Stomach (tissue), 8 donors: ENCODE measurements at regions not wholly inside any gene's neighbourhood (a gene's known extent, or its start where the extent isn't known, plus 50 kb on each side); places are given as distances from the start of the nearest gene placed in this dataset.

Experiments
- DNase-seq, 2 donors: peaks; one replicate each; pipeline versions ENCODE4 v3.0.0 to v3.0.0-alpha.2; 2013 to 2019
- H3K27ac ChIP-seq, 5 donors: fragments of 200-600 bp in 4 of 5; sonication (generic) in 4 of 5; one replicate each; pipeline ENCODE4 v1.5.1; 2013 to 2019; ENCODE audit warnings: mild to moderate bottlenecking in 1 of 5, moderate library complexity in 1 of 5
- H3K27me3 ChIP-seq, 3 donors: fragments of 200-600 bp; sonication (generic); one replicate each; pipeline ENCODE4 v1.5.1; 2017 to 2019; ENCODE audit warnings: mixed run types in 1 of 3
- H3K36me3 ChIP-seq, 4 donors: fragments of 200-600 bp; sonication (generic); 1 replicate in 3 of 4; 2 replicates in 1 of 4; pipeline ENCODE4 v1.5.1; 2016 to 2019
- H3K4me1 ChIP-seq, 4 donors: fragments of 200-600 bp; sonication (generic); one replicate each; pipeline ENCODE4 v1.5.1; 2016 to 2019
- H3K4me3 ChIP-seq, 4 donors: fragments of 200-600 bp; sonication (generic) in 3 of 4; one replicate each; pipeline ENCODE4 v1.5.1; 2016 to 2019; ENCODE audit warnings: mild to moderate bottlenecking in 1 of 4
- H3K9me3 ChIP-seq, 4 donors: fragments of 200-600 bp; sonication (generic); one replicate each; pipeline ENCODE4 v1.5.1; 2016 to 2019
- CTCF ChIP-seq, 7 experiments: fragments of 450-650 bp in 4 of 7; fragments of 200-600 bp in 3 of 7; sonication (generic) in 3 of 7; IDR thresholded peaks; one replicate each; pipeline ENCODE4 v1.5.1; 2016 to 2019; ENCODE audit warnings: antibody characterized with exemption in 7 of 7, control low read depth in 2 of 7, mild to moderate bottlenecking in 1 of 7
- EP300 ChIP-seq: sonication (generic); formaldehyde crosslinking; IDR thresholded peaks from one replicate; pipeline ENCODE4 v1.6.1; 2017; ENCODE audit warnings: antibody characterized with exemption
- POLR2A ChIP-seq, 4 donors: fragments of 450-650 bp; IDR thresholded peaks; one replicate each; pipeline ENCODE4 v1.6.1; 2016; ENCODE audit warnings: antibody characterized with exemption in 4 of 4, control low read depth in 2 of 4, mild to moderate bottlenecking in 1 of 4, moderate library complexity in 1 of 4
- POLR2AphosphoS5 ChIP-seq, 3 donors: sonication (generic); formaldehyde crosslinking; IDR thresholded peaks; one replicate each; pipeline ENCODE4 v1.6.1; 2016; ENCODE audit warnings: antibody characterized with exemption in 3 of 3
- WGBS, 5 donors: extraction: QIAGEN DNeasy Blood & Tissue Kit in 3 of 5; methylation state at CpG; one replicate each; pipeline versions ENCODE4 v1.1.5 to v1.1.7; 2013 to 2018; 5-methylcytosine and 5-hydroxymethylcytosine counted together
- intact Hi-C: fragments of 100-400 bp; cut with DNase I; formaldehyde crosslinking; loops from one replicate; pipeline ENCODE4 v1.15.1; 2023; ENCODE audit warnings: low total_unique reads
- donor health status: healthy with polysubstance abuse.
- donor health status: Bipolar disorder and iron deficiency.
- donor health status: healthy.

- H3K4me3 ChIP-seq: no peak overlapping the region
- intact Hi-C loops: no loop called here
- no peak overlapping the region for H3K27ac ChIP-seq
- no peaks in the 10 kb centered on the region for H3K9me3 ChIP-seq
- TF ChIP-seq POLR2A (IDR thresholded peaks at IDR 0.05) (no peak), POLR2AphosphoS5 (IDR thresholded peaks at IDR 0.05) (no peak), EP300 (no peak)
- no peaks in the 10 kb centered on the region for H3K27me3 ChIP-seq
- no peak for DNase-seq
- WGBS, 5 donors: 63 to 81% (median 68%) methylated on average over 3 to 4 of the region's 4 CpGs
- H3K4me1 ChIP-seq: no peaks in the 10 kb centered on the region
- no peaks in the 10 kb centered on the region for H3K36me3 ChIP-seq
Measured at GRCh38 chr4:24330172-24330571, 254.2 kb downstream of the DHX15 start.

GRCh38 chr4:24328711-24329110 is 255.6 kb downstream of the DHX15 start:
- intact Hi-C loops: no loop called here
- Histone ChIP-seq H3K36me3 (no peaks in the 10 kb centered on the region), H3K4me3 (no peak overlapping the region), H3K27ac (no peak overlapping the region), H3K9me3 (no peaks in the 10 kb centered on the region), H3K27me3 (no peaks in the 10 kb centered on the region), H3K4me1 (no peaks in the 10 kb centered on the region)
- TF ChIP-seq CTCF (IDR thresholded peaks at IDR 0.05) (no peak), POLR2A (IDR thresholded peaks at IDR 0.05) (no peak)
- 28 to 41% (median 29%) methylated on average over 7 of the region's 7 CpGs for WGBS, 5 donors
- DNase-seq: no peak

- H3K4me1 ChIP-seq: no peaks in the 10 kb centered on the region
- TF ChIP-seq POLR2AphosphoS5 (IDR thresholded peaks at IDR 0.05) (no peak), POLR2A (IDR thresholded peaks at IDR 0.05) (no peak), CTCF (IDR thresholded peaks at IDR 0.05) (no peak), EP300 (no peak)
- no peak overlapping the region for H3K4me3 ChIP-seq
- H3K27me3 ChIP-seq: no peaks in the 10 kb centered on the region
- no peak overlapping the region for H3K27ac ChIP-seq
- intact Hi-C loops: no loop called here
- no peak for DNase-seq
- H3K36me3 ChIP-seq: no peaks in the 10 kb centered on the region
- WGBS, 5 donors: 29 to 53% (median 44%) methylated on average over 1 of the region's 1 CpG
- no peaks in the 10 kb centered on the region for H3K9me3 ChIP-seq
Measured at GRCh38 chr4:24328310-24328709, 256.0 kb downstream of the DHX15 start.

GRCh38 chr4:24322995-24323394 is 261.4 kb downstream of the DHX15 start:
- Histone ChIP-seq H3K27me3 (no peaks in the 10 kb centered on the region), H3K36me3 (no peaks in the 10 kb centered on the region), H3K9me3 (no peaks in the 10 kb centered on the region), H3K27ac (no peak overlapping the region), H3K4me1 (peaks cover 0 to 4% (median 0%) of the 10 kb centered on the region in 4 donors), H3K4me3 (no peak overlapping the region)
- no peak for DNase-seq
- WGBS, 5 donors: 72 to 96% (median 93%) methylated on average over 3 of the region's 3 CpGs
- no peak for TF ChIP-seq EP300
- TF ChIP-seq CTCF (IDR thresholded peaks at IDR 0.05): no peak
- TF ChIP-seq POLR2A (IDR thresholded peaks at IDR 0.05): no peak
- no peak for TF ChIP-seq POLR2AphosphoS5 (IDR thresholded peaks at IDR 0.05)
- intact Hi-C loops: no loop called here

- Histone ChIP-seq H3K36me3 (no peaks in the 10 kb centered on the region), H3K9me3 (no peaks in the 10 kb centered on the region), H3K27ac (no peak overlapping the region), H3K4me1 (peaks cover 0 to 4% (median 0%) of the 10 kb centered on the region in 4 donors), H3K4me3 (no peak overlapping the region), H3K27me3 (no peaks in the 10 kb centered on the region)
- no peak for TF ChIP-seq CTCF (IDR thresholded peaks at IDR 0.05)
- no peak for TF ChIP-seq EP300
- no peak for TF ChIP-seq POLR2AphosphoS5 (IDR thresholded peaks at IDR 0.05)
- no peak for TF ChIP-seq POLR2A (IDR thresholded peaks at IDR 0.05)
- DNase-seq: no peak
- intact Hi-C loops: no loop called here
- 36 to 50% (median 41%) methylated on average over 1 of the region's 1 CpG for WGBS, 5 donors
Measured at GRCh38 chr4:24322511-24322910, 261.8 kb downstream of the DHX15 start.
